Thyroid gland (tissue), 4 donors: ENCODE measurements at regions not wholly inside any gene's neighbourhood (a gene's known extent, or its start where the extent isn't known, plus 50 kb on each side); places are given as distances from the start of the nearest gene placed in this dataset.

Source experiments
- POLR2A ChIP-seq, 2 donors: fragments of 450-650 bp; IDR thresholded peaks; one replicate each; pipeline ENCODE4 v1.6.1; 2017; ENCODE audit warnings: antibody characterized with exemption in 2 of 2, mild to moderate bottlenecking in 2 of 2, moderate library complexity in 1 of 2
- TF ChIP-seq, protein P1 (sequence below), 6 experiments: fragments of 200-600 bp in 3 of 6; fragments of 450-650 bp in 3 of 6; sonication (generic) in 3 of 6; IDR thresholded peaks; one replicate each; pipeline ENCODE4 v1.5.1; 2016 to 2019; ENCODE audit warnings: antibody characterized with exemption in 6 of 6, mild to moderate bottlenecking in 2 of 6, inconsistent platforms in 1 of 6, moderate library complexity in 1 of 6

DNA sequence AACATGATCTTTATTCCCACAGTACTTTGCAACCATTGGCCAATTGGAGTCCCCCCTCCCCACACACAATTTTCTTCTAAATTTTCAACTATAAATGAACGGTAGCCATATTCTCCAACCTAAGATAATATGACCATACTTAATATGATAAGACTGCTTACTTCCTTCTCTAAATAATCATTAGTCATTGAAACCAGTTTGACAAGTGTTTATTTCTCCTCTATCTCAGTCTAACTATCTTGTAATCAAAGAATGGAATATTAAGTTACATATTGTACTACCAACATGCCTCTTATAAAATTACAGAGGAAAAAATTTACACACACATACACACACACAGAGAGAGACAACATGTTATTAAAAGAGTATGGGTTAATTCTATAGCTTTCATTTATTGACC, 567.4 kb upstream of the TMPRSS15 start:
- TF ChIP-seq, protein P1, sequence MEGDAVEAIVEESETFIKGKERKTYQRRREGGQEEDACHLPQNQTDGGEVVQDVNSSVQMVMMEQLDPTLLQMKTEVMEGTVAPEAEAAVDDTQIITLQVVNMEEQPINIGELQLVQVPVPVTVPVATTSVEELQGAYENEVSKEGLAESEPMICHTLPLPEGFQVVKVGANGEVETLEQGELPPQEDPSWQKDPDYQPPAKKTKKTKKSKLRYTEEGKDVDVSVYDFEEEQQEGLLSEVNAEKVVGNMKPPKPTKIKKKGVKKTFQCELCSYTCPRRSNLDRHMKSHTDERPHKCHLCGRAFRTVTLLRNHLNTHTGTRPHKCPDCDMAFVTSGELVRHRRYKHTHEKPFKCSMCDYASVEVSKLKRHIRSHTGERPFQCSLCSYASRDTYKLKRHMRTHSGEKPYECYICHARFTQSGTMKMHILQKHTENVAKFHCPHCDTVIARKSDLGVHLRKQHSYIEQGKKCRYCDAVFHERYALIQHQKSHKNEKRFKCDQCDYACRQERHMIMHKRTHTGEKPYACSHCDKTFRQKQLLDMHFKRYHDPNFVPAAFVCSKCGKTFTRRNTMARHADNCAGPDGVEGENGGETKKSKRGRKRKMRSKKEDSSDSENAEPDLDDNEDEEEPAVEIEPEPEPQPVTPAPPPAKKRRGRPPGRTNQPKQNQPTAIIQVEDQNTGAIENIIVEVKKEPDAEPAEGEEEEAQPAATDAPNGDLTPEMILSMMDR (IDR thresholded peaks at IDR 0.05), result no peak
- no peak for TF ChIP-seq POLR2A (IDR thresholded peaks at IDR 0.05)
